Fibroblast of lung (primary cell): ENCODE measurements at regions not wholly inside any gene's neighbourhood (a gene's known extent, or its start where the extent isn't known, plus 50 kb on each side); places are given as distances from the start of the nearest gene placed in this dataset.
A peak's percentile ranks its signal among the peaks of the same experiment; 100 is the strongest.

Source experiments
- DNase-seq, 2 donors: peaks; one replicate each; pipeline versions ENCODE4 v3.0.0 to v3.0.0-alpha.2; 2010; ENCODE audit warnings: low read depth in 2 of 2
- H2AFZ ChIP-seq: 2 replicates; pipeline ENCODE4 v1.5.1; 2012; ENCODE audit warnings: low read length, control low read depth, inconsistent platforms
- H3K27ac ChIP-seq: 2 replicates; pipeline ENCODE4 v1.5.1; 2011; ENCODE audit warnings: low read length, control low read depth; ENCODE audit not compliant: insufficient read depth
- H3K27me3 ChIP-seq: 2 replicates; pipeline ENCODE4 v1.5.1; 2011; ENCODE audit warnings: mild to moderate bottlenecking, low read length; ENCODE audit not compliant: control insufficient read depth, insufficient read depth
- H3K36me3 ChIP-seq: 2 replicates; pipeline ENCODE4 v1.5.1; 2011; ENCODE audit warnings: low read length; ENCODE audit not compliant: control insufficient read depth, insufficient read depth
- H3K4me1 ChIP-seq: 2 replicates; pipeline ENCODE4 v1.5.1; 2011; ENCODE audit warnings: low read length; ENCODE audit not compliant: control insufficient read depth, insufficient read depth; ENCODE audit errors: extremely low read depth
- H3K4me2 ChIP-seq: 2 replicates; pipeline ENCODE4 v1.5.1; 2011; ENCODE audit warnings: low read length, control low read depth; ENCODE audit not compliant: insufficient read depth; ENCODE audit errors: extremely low read depth
- H3K4me3 ChIP-seq, 4 experiments: fragments of 200-600 bp in 1 of 4; sonication (generic) in 1 of 4; replicated peaks in 1 of 4; 2 replicates each; pipeline ENCODE4 v1.5.1; 2011 to 2016; ENCODE audit warnings: low read length in 4 of 4, low read depth in 3 of 4, mild to moderate bottlenecking in 3 of 4, control low read depth in 2 of 4, inconsistent platforms in 1 of 4, mixed read lengths in 1 of 4; ENCODE audit not compliant: insufficient read depth in 1 of 4; ENCODE audit errors: control extremely low read depth in 1 of 4
- H3K79me2 ChIP-seq: 2 replicates; pipeline ENCODE4 v1.5.1; 2012; ENCODE audit warnings: mild to moderate bottlenecking, low read length, inconsistent platforms; ENCODE audit not compliant: control insufficient read depth, insufficient read depth
- H3K9ac ChIP-seq: 2 replicates; pipeline ENCODE4 v1.5.1; 2011; ENCODE audit warnings: mild to moderate bottlenecking, low read length, control low read depth; ENCODE audit not compliant: insufficient read depth
- H3K9me3 ChIP-seq: 2 replicates; pipeline ENCODE4 v1.5.1; 2012; ENCODE audit warnings: low read depth, low read length; ENCODE audit not compliant: control insufficient read depth, insufficient read depth
- H4K20me1 ChIP-seq: 2 replicates; pipeline ENCODE4 v1.5.1; 2011; ENCODE audit warnings: low read length; ENCODE audit not compliant: control insufficient read depth, insufficient read depth; ENCODE audit errors: extremely low read depth
- EZH2 ChIP-seq: IDR thresholded peaks from 2 replicates; pipeline ENCODE4 v1.5.1; 2012; ENCODE audit warnings: low read length, control low read depth, mild to moderate bottlenecking; ENCODE audit errors: missing control alignments
- TF ChIP-seq, protein P1 (sequence below), 2 donors: IDR thresholded peaks in 1 of 2; conservative IDR thresholded peaks in 1 of 2; 1 replicate in 1 of 2; 2 replicates in 1 of 2; pipeline ENCODE4 v1.5.1; 2011 to 2012; ENCODE audit warnings: low read length in 2 of 2, control low read depth in 1 of 2, inconsistent platforms in 1 of 2, low read depth in 1 of 2, mild to moderate bottlenecking in 1 of 2

DNA sequence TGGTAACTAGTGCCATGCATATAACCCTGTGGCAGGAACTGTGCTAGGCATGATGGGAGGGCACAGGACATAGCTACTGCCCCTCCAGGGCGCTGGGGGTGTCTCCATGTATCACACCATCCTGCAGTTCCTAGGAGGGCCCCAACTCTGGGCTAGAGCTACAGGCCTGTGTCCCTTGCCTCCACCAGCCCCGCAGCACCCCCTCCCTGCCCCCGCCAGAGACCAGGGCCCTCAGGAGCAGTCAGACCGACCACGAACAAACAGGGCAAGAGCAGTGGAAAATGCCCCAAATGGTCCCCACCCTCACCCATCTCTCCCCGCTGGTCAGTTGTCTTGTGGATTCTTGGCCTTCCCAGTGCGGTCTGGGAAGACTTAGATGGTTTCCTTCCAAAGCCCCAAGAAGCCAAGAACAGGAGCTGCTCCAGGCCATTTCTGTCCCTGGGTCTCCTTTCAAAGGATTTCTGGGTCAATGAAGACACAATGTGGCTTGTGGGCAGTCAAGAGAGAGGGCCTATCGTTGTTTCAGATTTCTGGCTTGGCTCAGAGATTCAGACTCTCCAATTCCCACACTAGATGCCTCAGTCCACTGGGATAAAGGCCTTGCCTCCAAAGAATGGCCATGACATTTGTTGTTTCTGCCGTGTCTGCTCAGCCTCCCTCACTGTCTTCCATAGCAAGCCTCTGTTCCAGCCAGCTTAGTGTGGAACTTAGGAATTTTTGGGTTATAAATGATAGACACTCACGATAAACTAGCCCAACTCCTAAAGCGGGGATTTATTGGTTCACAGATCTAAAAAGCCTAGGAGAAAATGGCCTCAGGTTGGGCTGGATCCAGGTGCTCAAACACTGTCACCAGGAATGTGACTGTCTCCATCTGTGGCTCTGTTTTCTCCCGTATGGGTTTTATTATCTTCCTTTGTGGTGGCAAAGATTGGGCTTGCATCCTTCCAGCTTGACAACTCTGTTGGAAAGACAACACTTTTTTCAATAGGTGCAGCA, 80.6 kb downstream of the LSM3 start:
- Histone ChIP-seq H3K27ac (no peak overlapping the region), H3K9ac (no peak overlapping the region), H3K4me2 (no peak overlapping the region), H3K27me3 (no peaks in the 10 kb centered on the region), H3K9me3 (no peaks in the 10 kb centered on the region), H3K4me1 (no peaks in the 10 kb centered on the region), H2AFZ (no peak overlapping the region), H3K36me3 (no peaks in the 10 kb centered on the region), H3K79me2 (no peaks in the 10 kb centered on the region), H4K20me1 (no peaks in the 10 kb centered on the region), H3K4me3 (no peak overlapping the region)
- TF ChIP-seq EZH2 = no peak
- TF ChIP-seq, protein P1, sequence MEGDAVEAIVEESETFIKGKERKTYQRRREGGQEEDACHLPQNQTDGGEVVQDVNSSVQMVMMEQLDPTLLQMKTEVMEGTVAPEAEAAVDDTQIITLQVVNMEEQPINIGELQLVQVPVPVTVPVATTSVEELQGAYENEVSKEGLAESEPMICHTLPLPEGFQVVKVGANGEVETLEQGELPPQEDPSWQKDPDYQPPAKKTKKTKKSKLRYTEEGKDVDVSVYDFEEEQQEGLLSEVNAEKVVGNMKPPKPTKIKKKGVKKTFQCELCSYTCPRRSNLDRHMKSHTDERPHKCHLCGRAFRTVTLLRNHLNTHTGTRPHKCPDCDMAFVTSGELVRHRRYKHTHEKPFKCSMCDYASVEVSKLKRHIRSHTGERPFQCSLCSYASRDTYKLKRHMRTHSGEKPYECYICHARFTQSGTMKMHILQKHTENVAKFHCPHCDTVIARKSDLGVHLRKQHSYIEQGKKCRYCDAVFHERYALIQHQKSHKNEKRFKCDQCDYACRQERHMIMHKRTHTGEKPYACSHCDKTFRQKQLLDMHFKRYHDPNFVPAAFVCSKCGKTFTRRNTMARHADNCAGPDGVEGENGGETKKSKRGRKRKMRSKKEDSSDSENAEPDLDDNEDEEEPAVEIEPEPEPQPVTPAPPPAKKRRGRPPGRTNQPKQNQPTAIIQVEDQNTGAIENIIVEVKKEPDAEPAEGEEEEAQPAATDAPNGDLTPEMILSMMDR (conservative IDR thresholded peaks at IDR 0.05 in 1 of 2, IDR thresholded peaks at IDR 0.05 in 1 of 2; ENCODE audit: low read depth in 1 of 2, low read length in 2 of 2) = no peak
- no peak for DNase-seq

DNA sequence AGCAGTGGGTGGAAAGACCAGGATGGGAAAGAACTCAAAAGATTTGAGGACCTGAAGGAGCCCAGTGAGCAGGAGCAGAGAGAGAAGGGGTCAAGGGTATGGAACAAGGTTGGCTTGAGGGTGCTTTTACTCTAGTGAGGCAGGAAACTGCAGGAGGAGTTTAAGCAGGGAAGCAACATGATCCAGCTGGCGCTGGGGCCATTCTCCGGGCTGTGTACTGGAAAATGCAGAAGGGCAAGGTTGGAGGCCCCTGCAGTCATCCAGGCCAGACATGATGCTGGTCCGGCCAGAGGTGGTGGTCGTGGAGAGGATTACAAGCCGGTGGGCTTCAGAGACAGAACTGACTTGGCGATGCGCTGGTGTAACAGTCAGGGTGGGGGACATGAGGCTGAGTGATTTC, 81.8 kb downstream of the LSM3 start:
- Histone ChIP-seq H4K20me1 (no peaks in the 10 kb centered on the region), H3K36me3 (no peaks in the 10 kb centered on the region), H3K4me2 (no peak overlapping the region), H3K4me1 (no peaks in the 10 kb centered on the region), H3K27me3 (no peaks in the 10 kb centered on the region), H3K4me3 (no peak overlapping the region), H2AFZ (no peak overlapping the region), H3K9me3 (no peaks in the 10 kb centered on the region), H3K79me2 (no peaks in the 10 kb centered on the region), H3K27ac (no peak overlapping the region), H3K9ac (no peak overlapping the region)
- no peak for DNase-seq
- TF ChIP-seq EZH2 = no peak
- TF ChIP-seq, protein P1 (conservative IDR thresholded peaks at IDR 0.05 in 1 of 2, IDR thresholded peaks at IDR 0.05 in 1 of 2; ENCODE audit: low read depth in 1 of 2, low read length in 2 of 2) = no peak

DNA sequence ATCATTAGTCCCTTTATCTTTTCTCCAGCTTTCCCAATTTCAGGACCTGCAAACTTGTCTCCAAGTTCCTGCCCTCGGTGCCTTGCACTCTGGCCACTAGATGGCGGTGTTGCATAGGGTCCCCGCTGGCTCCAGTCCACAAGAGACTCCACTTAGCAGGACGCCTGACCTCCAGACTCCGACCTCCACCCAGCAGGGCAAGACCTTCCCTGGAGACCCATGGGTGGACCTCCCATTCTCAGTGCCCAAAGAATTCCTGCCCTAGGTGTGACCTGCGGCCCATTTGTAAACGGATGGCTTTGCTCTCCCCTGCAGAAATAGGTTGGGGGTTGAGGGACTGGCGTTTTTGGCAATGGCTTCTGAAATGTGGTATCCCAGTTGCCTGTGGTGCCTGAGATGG, 82.6 kb downstream of the LSM3 start:
- H2AFZ ChIP-seq = no peak overlapping the region
- no peaks in the 10 kb centered on the region for H4K20me1 ChIP-seq
- no peaks in the 10 kb centered on the region for H3K36me3 ChIP-seq
- H3K4me2 ChIP-seq = no peak overlapping the region
- no peaks in the 10 kb centered on the region for H3K27me3 ChIP-seq
- TF ChIP-seq, protein P1 (conservative IDR thresholded peaks at IDR 0.05 in 1 of 2, IDR thresholded peaks at IDR 0.05 in 1 of 2; ENCODE audit: low read depth in 1 of 2, low read length in 2 of 2) = peak; percentile 96 to 99
- no peak for TF ChIP-seq EZH2
- H3K4me1 ChIP-seq = no peaks in the 10 kb centered on the region
- no peaks in the 10 kb centered on the region for H3K79me2 ChIP-seq
- H3K9me3 ChIP-seq = no peaks in the 10 kb centered on the region
- no peak overlapping the region for H3K4me3 ChIP-seq
- no peak overlapping the region for H3K9ac ChIP-seq
- peak; percentile 61 to 83 for DNase-seq
- H3K27ac ChIP-seq = no peak overlapping the region
